Pons (tissue), 1 donor: ENCODE measurements at regions not wholly inside any gene's neighbourhood (a gene's known extent, or its start where the extent isn't known, plus 50 kb on each side); places are given as distances from the start of the nearest gene placed in this dataset.

Experiments
- DNase-seq: peaks from one replicate; pipeline ENCODE4 v3.0.0-alpha.2; 2016; ENCODE audit warnings: low spot score

DNA sequence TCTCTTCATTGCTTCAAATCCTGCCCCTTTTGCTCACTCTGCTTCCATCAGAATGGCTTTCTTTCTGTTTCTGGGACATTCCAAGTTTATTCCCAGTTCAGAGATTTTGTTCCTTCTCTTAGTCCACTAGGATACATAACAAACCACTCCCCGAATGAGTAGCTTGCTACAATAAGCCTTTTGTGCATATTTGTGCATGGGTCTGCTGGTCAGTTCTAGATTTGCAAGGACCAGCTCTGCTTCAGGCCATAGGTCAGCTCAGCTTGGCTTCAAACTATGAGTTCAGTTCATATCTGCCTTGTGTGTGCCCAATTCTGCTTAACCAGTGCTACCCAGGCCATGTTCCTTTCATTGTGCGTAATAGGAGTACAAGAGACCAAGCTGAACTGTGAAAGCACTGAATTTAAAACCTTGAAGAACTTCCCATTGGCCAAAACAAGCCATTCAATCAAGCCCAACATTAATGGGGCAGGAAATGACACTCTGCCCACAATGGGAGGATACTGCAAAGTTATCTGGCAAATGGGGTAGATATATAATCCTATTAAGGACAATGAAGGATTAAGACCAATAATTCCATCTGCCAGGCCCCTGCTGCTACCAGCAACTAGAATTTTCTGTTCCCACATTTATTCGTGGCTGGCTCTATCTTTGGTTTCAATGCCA, 328.8 kb downstream of the PRELID2 start:
- no peak for DNase-seq

DNA sequence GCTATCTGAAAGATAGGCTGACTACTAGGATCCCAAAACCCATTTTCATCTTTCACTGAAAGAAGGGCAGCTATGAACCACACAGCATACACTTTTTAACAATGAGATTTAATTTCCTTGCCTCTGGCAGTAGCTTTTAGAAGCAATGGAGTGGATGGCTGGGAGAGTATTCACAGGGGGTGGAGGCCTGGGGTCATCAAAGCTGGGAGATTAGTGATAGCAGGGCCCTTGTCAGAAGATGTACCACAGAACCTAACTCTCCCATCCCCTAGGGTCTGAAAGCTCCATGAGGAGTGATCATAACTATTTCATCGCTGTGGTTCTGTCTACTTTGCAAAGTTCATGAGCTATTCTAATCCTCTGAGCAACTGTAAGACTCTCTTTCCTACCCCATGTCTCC, 332.2 kb downstream of the PRELID2 start:
- DNase-seq = no peak

DNA sequence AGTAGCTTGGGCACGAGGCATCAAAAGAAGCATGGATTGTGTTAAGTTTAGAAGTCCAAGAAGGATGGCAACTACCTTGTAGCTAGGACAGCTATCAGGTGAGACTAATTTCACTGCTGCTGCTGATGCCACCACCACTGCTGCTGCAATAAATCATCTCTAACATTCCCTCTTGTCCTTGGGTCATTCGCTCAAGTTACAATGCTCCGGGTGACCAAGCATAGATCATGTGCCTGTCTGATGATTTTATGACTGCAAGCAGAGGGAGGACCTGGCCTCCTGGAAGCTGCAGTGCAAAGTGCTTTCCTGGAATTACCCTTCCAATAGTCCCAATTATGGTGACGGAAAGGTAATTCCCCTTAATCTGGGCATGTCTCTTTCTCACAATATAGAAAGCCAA, 334.4 kb downstream of the PRELID2 start:
- DNase-seq = no peak

DNA sequence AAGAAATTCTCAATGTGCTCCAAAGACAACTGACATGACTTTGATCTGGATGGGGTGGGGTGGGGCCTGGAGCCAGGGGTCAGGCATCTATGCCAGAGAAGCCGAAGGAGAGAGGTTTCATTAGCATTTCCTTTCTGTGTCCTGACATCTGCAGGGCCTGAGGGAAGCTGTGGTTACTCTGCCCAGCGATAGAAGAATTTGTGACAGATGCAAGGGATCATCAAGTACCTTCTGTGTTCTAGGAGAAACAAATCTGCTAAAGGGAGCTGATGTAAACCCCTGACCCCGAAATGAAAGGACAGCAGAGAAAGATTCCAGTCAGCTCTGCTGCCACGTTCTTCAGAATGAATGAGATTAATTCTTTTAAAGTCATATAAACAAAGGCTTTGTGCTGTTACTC, 335.7 kb downstream of the PRELID2 start:
- no peak for DNase-seq

- DNase-seq = no peak
These were observed 338.1 kb downstream of the PRELID2 start for GRCh38 chr5:145497052-145497451.

DNA sequence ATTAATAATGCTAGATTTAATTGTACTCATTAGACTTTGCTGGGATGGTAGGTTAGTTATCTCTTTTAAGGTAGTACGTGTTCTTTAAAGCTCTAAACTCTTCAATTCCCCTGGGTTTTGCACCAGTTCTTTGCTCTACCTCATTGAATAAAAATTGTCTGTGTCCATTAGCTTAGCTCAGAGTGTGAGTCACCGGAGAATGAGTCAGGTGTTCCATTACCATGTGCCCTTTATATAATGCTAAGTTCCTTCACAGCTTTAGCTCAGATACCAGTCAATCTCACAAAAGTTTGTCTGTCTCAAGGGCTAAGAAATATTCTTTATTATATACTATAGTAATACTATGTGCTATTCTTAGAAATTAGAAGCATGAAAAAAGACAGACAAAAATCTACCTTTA, 339.4 kb downstream of the PRELID2 start:
- DNase-seq = no peak

DNA sequence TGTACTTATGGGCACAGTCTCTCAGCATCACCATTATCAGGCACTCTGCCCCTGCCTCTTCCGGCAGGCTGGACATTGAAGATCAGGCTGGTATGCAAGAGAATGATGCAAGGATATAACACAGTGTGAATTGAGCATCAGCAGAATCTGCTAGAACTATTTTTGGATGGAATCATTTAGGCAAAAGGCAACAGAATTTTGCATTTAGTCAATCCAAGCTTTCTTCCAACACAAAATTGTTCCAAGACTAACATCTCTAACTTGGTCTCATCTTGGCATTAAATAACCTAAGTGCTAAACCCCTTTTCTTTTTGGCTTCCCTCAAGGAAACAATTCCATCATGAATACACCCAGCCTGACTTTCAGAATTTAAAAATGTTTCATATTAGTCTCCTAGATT, 339.9 kb downstream of the PRELID2 start:
- DNase-seq = no peak

DNA sequence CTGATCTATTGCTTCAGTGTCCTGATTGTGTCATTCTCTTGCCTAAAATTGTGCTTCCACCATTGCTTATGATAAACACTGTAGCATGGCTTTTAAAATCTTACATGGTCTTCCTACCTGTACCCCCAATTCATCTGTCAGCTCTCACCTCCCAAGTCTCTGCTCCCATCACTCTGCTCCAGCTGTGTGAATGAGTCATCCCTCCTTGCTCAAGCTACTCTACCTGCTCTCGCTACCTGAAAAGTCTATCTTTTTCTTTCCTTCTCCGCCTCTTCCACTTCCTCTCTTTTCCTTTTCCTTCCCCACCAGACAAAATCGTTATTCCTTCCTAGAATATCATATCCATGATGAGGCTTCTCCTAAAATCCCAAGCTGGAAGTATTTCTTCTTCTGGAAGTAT, 341.7 kb downstream of the PRELID2 start:
- DNase-seq = no peak

- no peak for DNase-seq
These were observed 345.6 kb downstream of the PRELID2 start for GRCh38 chr5:145489516-145489915.

- no peak for DNase-seq
These were observed 351.0 kb downstream of the PRELID2 start for GRCh38 chr5:145484158-145484557.

DNA sequence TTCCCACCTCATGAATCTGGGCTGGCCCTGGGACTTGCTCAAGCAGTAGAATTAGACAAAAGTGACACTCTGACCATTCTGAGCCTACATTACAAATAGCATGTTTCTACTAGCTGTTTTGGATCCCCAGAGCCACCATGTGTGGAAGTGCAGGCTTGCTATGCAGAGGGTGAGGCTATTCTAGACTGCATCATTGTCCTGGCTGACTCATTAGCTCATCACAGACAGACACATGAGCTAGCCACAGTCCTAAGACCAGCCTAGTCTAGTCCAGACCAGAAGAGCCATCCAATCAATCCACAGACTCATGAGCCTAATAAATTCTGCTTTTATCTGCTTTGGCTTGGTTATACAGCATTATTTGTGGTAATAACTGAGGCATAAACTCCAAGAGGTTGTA, 351.9 kb downstream of the PRELID2 start:
- no peak for DNase-seq

- DNase-seq = no peak
These were observed 355.3 kb downstream of the PRELID2 start for GRCh38 chr5:145479857-145480256.

DNA sequence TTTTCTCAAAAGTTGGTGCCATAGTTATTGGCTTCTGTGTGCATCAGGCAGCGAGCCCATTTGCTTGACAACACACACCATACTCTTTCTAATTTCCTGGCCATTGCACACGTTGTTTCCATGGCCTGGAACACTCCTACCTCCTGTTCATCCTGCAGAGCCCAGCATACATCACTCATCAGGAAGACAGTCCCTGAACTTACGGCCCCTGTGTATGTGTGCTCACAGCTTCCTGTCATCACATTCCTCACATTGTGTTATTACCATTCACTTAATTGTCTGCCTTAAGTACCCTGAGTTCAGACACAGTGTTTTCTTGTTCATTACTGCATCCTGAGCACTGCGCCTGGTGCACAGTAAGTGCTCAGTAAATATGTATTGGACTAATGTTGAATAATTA, 355.9 kb downstream of the PRELID2 start:
- DNase-seq = no peak

GRCh38 chr5:145478651-145479050, 356.5 kb downstream of the PRELID2 start:
- DNase-seq = no peak

- no peak for DNase-seq
These were observed 362.0 kb downstream of the PRELID2 start for GRCh38 chr5:145473042-145473642.

GRCh38 chr5:145471831-145472612, 363.1 kb downstream of the PRELID2 start:
- peak; percentile 8 for DNase-seq

DNA sequence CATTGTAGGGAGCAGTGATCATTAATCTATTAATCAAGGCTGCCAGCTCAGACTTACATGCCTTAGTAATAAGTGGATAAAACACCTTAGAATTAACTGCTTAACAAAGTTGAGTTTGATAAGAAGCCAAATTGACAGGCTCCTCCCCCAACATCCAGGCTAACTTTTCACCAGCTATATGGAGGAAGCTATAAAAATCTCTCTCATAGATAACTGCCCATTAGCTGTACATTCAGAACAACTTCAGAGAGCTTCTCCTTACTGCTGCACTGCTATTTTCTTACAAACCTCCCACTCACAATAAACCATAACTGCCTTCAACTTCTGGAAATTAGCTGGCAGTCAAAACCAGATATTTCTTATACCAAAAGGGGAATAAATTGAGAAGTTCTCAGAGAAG, 364.1 kb downstream of the PRELID2 start:
- no peak for DNase-seq

DNA sequence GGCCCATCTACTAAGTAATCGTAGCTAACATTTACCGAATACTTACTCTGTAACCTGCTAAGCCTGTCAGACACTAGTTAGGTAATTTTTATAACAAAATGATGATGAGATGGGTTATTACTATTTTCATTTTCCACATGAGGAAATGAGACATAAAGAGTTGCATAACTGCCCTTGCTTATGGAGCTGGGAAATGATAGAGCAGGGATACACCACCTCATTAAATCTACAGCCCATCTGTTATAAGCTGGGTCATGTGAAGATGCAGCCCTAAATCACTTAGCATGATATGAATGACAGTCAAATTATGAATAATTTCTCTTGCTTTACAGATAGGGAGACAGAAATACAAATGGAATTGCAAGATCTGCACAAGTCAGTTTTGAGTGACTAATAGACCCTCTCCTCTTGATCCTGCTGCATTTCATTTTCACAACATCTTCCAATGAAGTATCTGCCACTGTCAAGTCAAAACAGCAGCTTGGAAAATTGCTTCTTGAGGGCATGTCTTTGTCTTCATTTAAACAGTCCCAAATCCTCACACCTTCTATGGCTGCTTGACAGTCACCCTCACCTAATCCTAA, 364.7 kb downstream of the PRELID2 start:
- DNase-seq = no peak

DNA sequence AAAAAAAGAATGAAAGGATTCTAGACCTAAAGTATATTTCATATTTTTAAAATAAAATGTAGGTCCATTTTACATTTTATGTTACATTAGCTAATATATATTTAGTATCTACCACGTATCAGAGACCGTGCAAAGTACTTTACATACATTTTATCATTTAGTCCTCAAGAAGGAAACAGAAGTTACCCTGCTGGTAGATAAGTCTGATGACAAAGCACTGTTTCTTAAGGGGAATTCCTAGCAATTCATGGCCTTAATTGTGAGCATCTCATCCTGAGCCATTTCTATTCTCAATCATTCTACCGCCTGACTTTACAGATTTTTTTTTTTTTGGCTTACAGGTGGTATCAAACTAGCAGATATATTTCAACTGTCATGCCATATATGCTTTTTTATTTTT, 367.7 kb downstream of the PRELID2 start:
- DNase-seq = no peak

DNA sequence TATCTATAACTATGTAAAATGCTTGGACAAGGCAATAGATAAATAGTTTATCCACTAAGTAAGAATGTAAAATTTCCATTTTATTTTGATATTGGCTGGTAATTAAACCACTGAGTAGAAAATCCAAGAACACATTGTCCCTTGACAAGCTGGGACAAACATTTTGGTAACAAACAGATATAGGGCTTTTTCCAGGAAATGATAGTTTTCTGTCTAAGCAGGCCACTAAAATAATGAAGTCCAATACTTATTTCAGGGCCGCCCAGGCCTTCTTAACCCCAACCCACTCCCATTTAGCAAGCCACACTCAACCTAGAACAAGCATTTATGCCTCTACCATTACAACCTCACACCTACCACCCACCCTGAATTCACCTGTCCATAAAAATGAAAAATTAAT, 368.6 kb downstream of the PRELID2 start:
- DNase-seq = no peak

GRCh38 chr5:145465474-145466263, 369.5 kb downstream of the PRELID2 start:
- no peak for DNase-seq

GRCh38 chr5:145464171-145464570, 371.0 kb downstream of the PRELID2 start:
- no peak for DNase-seq
